ENCODE measurements at regions not wholly inside any gene's neighbourhood (a gene's known extent, or its start where the extent isn't known, plus 50 kb on each side); places are given as distances from the start of the nearest gene placed in this dataset.
"Not testable (repeated sequence)": the region's sequence is repeated elsewhere in the genome, so short reads cannot be mapped to it uniquely, and the experiment has no call there.

DNA sequence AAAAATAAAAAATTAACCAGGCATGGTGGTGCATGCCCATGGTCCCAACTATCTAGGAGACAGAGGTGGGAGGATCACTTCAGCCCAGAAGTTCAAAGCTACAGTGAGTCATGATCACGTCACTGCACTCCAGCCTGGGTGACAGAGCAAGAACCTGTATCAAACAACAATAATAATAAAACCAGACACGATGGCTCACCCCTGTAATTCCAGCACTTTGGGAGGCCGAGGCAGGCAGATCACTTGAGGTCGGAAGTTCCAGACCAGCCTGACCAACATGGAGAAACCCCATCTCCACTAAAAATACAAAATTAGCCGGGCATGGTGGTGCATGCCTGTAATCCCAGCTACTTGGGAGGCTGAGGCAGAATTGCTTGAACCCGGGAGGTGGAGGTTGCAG lies 159.4 kb downstream of the SKIDA1 start:
- DNase-seq (ENCODE audit: low spot score) = not testable (repeated sequence)

GRCh38 chr10:21364196-21365114 lies 161.0 kb downstream of the SKIDA1 start:
- DNase-seq (ENCODE audit: low spot score) = no peak

DNA sequence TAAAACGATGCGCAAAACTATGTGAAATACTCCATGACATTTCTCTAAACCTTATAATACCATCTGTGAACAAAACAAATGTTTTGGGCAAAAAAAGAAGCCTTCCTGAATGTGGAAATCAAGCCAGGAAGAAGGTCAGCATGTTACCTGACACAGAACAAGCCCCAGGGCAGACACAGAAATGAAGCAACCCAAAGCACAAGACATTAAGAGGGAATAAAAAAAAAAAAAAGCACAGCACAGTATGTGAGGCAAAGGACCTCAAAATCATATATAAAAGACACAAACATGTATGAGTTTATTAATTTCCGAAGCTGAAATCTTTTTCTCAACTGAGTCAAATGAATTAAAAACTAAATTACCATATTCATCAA lies 161.8 kb downstream of the SKIDA1 start:
- no peak for DNase-seq (ENCODE audit: low spot score)

- no peak for DNase-seq (ENCODE audit: low spot score)
Measured at GRCh38 chr10:21363092-21363730, 162.3 kb downstream of the SKIDA1 start.

DNA sequence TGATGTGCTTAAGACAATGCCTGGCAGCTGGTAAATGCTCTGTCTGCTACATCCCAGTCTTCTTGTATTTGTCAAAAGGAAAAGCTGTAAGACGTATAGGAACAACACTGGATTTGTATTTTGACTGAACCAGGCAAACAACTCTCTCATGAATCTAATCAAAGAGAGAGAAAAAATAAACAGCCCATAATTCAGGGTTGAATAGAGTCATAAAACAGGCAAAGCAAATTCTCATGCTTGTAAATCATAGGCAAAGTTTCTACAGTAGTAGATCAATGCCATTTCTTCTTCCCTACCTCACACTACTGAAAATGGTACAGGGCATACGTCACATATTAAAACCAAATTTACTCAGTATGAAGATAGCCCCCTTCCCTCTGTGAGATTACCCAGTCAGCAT lies 166.3 kb downstream of the SKIDA1 start:
- no peak for DNase-seq (ENCODE audit: low spot score)

DNA sequence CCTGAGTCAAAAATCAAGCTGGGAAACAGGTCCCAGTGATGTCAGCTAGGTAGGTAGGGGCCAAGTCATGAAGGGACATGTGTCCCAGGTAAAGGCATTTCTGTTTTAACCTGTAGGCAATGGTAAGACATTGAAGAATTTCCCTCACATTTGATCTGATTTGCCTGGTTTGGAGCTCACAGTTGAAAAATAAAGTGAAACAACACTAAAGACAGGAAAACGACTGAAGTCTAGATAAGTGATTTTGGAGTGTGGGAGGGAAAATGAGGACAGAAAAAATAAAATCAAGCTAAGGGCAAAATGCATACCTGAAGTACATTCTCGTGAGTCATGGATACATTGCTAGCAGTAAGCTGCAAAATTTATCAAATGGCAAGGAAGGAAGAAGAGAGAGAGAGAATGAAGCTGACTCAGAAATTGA lies 169.9 kb downstream of the SKIDA1 start:
- no peak for DNase-seq (ENCODE audit: low spot score)

GRCh38 chr10:21352886-21353285 lies 172.6 kb downstream of the SKIDA1 start:
- no peak for DNase-seq (ENCODE audit: low spot score)

DNA sequence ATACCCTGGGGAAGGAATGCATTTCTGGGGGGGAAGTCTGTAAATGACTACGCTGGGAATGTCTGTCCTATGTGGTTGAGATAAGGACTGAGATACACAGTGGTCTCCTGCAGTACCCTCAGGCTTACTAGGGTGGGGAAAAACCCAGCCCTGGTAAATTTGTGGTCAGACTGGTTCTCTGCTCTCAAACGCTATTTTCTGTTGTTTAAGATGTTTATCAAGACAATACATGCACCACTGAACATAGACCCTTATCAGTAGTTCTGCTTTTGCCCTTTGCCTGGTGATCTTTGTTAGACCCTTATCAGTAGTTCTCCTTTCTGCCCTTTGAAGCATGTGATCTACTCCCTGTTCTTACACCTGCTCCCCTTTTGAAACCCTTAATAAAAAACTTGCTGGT lies 173.9 kb downstream of the SKIDA1 start:
- DNase-seq (ENCODE audit: low spot score) = not testable (repeated sequence)

DNA sequence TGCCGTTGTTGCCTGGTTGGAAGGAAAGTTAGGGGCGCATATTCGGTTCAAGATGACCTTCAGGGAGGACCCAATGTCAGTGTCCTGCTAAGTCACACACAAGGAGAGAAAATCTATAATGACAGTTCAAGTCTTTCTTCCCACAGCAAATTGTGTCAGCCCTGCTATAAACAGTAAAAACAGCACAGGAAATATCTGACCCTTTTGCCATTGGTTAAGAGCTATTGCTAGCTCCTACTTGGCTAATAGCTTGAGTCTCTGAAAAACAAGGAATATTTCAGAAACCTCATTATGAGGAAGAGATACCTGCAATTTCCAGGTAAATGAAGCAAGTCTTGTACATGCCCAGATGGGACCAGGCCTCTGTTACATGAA lies 175.6 kb downstream of the SKIDA1 start:
- DNase-seq (ENCODE audit: low spot score) = no peak

DNA sequence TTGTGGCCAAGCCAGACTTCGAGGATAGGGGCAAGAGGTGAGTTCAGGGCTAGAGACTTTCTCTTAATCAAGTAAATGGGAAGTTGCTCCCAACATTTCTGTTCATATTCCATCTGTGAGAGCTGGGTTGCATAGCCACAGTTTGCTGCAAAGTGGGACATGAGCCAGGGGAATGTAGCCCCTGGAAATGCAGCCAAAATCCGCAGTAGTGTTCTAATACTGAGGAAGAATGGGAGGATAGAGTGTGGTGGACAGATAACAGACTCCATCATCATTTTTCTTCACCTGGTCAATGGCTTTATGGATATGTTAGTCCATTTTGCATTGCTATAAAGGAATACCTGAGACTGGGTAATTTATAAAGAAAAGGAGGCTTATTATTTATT lies 177.7 kb downstream of the SKIDA1 start:
- no peak for DNase-seq (ENCODE audit: low spot score)

- no peak for DNase-seq (ENCODE audit: low spot score)
Measured at GRCh38 chr10:21347043-21347784, 178.3 kb downstream of the SKIDA1 start.

DNA sequence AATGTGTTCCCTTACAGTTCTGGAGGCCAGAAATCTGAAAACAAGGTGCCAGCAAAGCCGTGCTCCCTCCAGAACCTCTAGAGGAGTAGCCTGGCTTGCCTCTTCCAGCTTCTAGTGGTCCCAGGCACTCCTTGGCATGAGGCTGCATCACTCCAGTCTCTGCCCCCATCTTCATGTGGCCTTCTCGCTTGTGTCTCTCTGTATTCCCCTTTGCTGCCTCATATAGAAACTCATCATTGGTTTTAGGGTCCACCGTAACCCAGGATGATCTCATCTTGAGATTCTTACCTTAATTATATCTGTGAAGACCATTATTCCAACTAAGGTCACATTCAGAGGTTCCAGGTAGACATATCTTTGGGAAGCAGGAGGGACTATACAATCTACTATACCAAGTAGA lies 182.4 kb downstream of the SKIDA1 start:
- no peak for DNase-seq (ENCODE audit: low spot score)

GRCh38 chr10:21342499-21342898 lies 183.0 kb downstream of the SKIDA1 start:
- DNase-seq (ENCODE audit: low spot score) = not testable (repeated sequence)

GRCh38 chr10:21340331-21340730 lies 185.2 kb downstream of the SKIDA1 start:
- DNase-seq (ENCODE audit: low spot score) = no peak

- DNase-seq (ENCODE audit: low spot score) = no peak
Measured at GRCh38 chr10:21337171-21337792, 188.2 kb downstream of the SKIDA1 start.

DNA sequence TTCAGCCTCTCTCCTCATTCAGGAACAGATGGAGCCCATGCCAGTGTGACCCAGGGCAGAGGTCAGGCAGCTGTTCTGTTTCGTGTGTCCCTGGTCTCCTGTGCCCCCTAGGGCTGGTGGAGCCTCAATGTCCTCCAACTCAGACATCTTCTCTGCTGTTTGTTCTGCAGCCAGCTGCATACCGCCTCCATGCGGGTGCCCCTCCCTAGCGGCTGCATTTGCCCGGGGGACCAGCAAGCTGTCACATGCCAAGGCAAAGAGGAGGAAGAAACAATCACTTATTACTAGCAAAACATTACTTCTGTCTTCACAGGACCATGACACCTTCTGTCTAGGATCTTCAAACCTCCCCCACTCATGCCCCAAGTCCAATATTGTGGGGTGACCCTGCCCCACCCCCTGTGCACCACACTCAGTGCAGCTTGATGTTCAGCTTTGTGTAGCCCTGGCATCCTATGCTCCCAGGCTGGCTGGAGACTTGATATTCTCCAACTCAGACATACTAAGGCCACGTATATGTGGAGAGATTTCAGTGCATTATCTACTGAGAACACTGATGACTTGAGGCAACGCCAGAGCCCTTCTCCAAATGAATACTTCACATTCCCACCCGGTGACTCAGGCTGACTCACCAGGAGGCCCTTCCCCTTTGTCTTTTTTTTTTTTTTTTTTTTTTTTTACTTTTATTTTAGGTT lies 188.9 kb downstream of the SKIDA1 start:
- DNase-seq (ENCODE audit: low spot score) = no peak

DNA sequence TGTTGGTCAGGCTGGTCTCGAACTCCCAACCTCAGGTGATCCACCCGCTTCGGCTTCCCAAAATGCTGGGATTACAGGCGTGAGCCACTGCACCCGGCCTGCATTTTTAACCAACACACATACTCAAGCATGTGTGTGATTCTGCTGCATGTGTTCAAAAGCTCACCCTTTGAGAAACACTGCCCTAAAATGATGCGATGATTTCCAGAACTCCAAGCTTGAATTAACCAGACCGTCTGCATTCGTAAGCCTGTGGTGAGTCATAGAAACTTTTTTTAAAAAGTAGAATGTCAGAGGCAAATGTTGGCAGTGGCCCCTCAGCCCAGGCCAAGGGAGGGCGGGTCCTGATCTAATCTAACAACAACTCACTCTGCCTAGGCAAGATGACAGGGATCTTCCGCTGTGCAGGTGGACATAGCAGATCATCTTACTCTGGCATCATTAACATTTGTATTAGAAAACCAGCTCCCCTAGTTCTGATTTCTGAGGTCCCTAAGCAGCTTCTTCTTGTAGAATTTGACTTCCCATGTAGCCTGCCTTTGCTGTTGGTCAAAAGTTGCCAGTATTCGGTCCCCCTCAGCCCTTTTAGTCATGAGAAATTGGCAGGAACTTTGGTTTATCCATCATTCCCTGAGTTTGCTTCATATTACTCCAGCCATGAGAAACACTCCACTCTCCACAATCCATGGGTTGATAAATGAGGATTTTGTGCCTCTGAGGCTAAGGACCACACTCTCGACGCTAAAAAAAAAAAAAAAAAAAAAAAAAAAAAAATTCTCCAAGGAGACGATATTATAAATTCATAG lies 190.4 kb downstream of the SKIDA1 start:
- DNase-seq (ENCODE audit: low spot score) = peak; percentile 68

GRCh38 chr10:21330628-21331020 lies 194.9 kb downstream of the SKIDA1 start:
- DNase-seq (ENCODE audit: low spot score) = no peak

- DNase-seq (ENCODE audit: low spot score) = no peak
Measured at GRCh38 chr10:21329995-21330627, 195.4 kb downstream of the SKIDA1 start.

- DNase-seq (ENCODE audit: low spot score) = no peak
Measured at GRCh38 chr10:21327289-21327993, 198.0 kb downstream of the SKIDA1 start.
